ENCODE measurements at regions not wholly inside any gene's neighbourhood (a gene's known extent, or its start where the extent isn't known, plus 50 kb on each side); places are given as distances from the start of the nearest gene placed in this dataset.

- TF ChIP-seq CTCF (conservative IDR thresholded peaks at IDR 0.05; ENCODE audit: low read depth, low read length) (no peak), POLR2A (IDR thresholded peaks at IDR 0.05; ENCODE audit: low read depth, low read length) (no peak), CHD1 (IDR thresholded peaks at IDR 0.05; ENCODE audit: low read depth, low read length) (no peak), CEBPB (IDR thresholded peaks at IDR 0.05; ENCODE audit: low read depth, low read length) (no peak)
These were observed 489.7 kb downstream of the PCDH10 start for GRCh38 chr4:133638751-133639150.

Measured in IMR-90 (cell line).